ENCODE measurements at regions not wholly inside any gene's neighbourhood (a gene's known extent, or its start where the extent isn't known, plus 50 kb on each side); places are given as distances from the start of the nearest gene placed in this dataset.

- H3K4me3 ChIP-seq, result no peak overlapping the region
- WGBS, 2 donors (ENCODE audit: low coverage in 1 of 2), result 77 to 80% methylated on average over 1 to 2 of the region's 2 CpGs
- TF ChIP-seq CTCF (IDR thresholded peaks at IDR 0.05) (no peak), POLR2AphosphoS5 (IDR thresholded peaks at IDR 0.05) (no peak), POLR2A (IDR thresholded peaks at IDR 0.05) (no peak), EP300 (IDR thresholded peaks at IDR 0.05) (no peak)
Measured at GRCh38 chr3:144141074-144141473, 169.5 kb downstream of the DIPK2A start.

GRCh38 chr3:144141496-144141895 is 169.9 kb downstream of the DIPK2A start:
- H3K4me3 ChIP-seq, result no peak overlapping the region
- WGBS, 2 donors (ENCODE audit: low coverage in 1 of 2), result 100% methylated on average over 1 of the region's 1 CpG; no CpG with 5 or more reads in 1 of the 2 donors
- no peak for ATAC-seq
- TF ChIP-seq EP300 (IDR thresholded peaks at IDR 0.05) (no peak), POLR2A (IDR thresholded peaks at IDR 0.05) (no peak), CTCF (IDR thresholded peaks at IDR 0.05) (no peak), POLR2AphosphoS5 (IDR thresholded peaks at IDR 0.05) (no peak)
- H3K4me1 ChIP-seq, result peaks cover 0 to 18% (median 0%) of the 10 kb centered on the region in 3 donors
- H3K9me3 ChIP-seq, result no peaks in the 10 kb centered on the region
- H3K27me3 ChIP-seq, result no peaks in the 10 kb centered on the region
- H3K36me3 ChIP-seq, result no peaks in the 10 kb centered on the region
- no peak overlapping the region for H3K27ac ChIP-seq

More at GRCh38 chr3:144141074-144141473, 169.5 kb downstream of the DIPK2A start:
- no peak overlapping the region for H3K27ac ChIP-seq
- no peaks in the 10 kb centered on the region for H3K9me3 ChIP-seq
- no peak for ATAC-seq
- H3K4me1 ChIP-seq, result peaks cover 0 to 18% (median 0%) of the 10 kb centered on the region in 3 donors
- no peaks in the 10 kb centered on the region for H3K27me3 ChIP-seq
- H3K36me3 ChIP-seq, result no peaks in the 10 kb centered on the region

- TF ChIP-seq CTCF (IDR thresholded peaks at IDR 0.05) (no peak), POLR2AphosphoS5 (IDR thresholded peaks at IDR 0.05) (no peak), POLR2A (IDR thresholded peaks at IDR 0.05) (no peak), EP300 (IDR thresholded peaks at IDR 0.05) (no peak)
- no peak for ATAC-seq
- no peaks in the 10 kb centered on the region for H3K36me3 ChIP-seq
- H3K27ac ChIP-seq, result peak overlapping the region; percentile 12 to 58 (median 24)
- H3K27me3 ChIP-seq, result no peaks in the 10 kb centered on the region
- 15 to 28% methylated on average over 3 to 5 of the region's 5 CpGs for WGBS, 2 donors (ENCODE audit: low coverage in 1 of 2)
- H3K4me3 ChIP-seq, result no peak overlapping the region
- peaks cover 0 to 18% (median 0%) of the 10 kb centered on the region in 3 donors for H3K4me1 ChIP-seq
- H3K9me3 ChIP-seq, result no peaks in the 10 kb centered on the region
Measured at GRCh38 chr3:144142151-144142840, 170.7 kb downstream of the DIPK2A start.

GRCh38 chr3:144148356-144148755 is 176.7 kb downstream of the DIPK2A start:
- H3K27ac ChIP-seq, result no peak overlapping the region
- H3K36me3 ChIP-seq, result no peaks in the 10 kb centered on the region
- TF ChIP-seq POLR2AphosphoS5 (IDR thresholded peaks at IDR 0.05) (no peak), CTCF (IDR thresholded peaks at IDR 0.05) (no peak)
- H3K9me3 ChIP-seq, result no peaks in the 10 kb centered on the region
- WGBS, 2 donors (ENCODE audit: low coverage in 1 of 2), result 94 to 100% methylated on average over 2 of the region's 2 CpGs
- H3K4me3 ChIP-seq, result no peak overlapping the region
- no peak for ATAC-seq
- no peaks in the 10 kb centered on the region for H3K27me3 ChIP-seq
- H3K4me1 ChIP-seq, result peaks cover 0 to 28% (median 0%) of the 10 kb centered on the region in 3 donors

- no peaks in the 10 kb centered on the region for H3K27me3 ChIP-seq
- TF ChIP-seq EP300 (IDR thresholded peaks at IDR 0.05), result no peak
- H3K27ac ChIP-seq, result no peak overlapping the region
- H3K4me1 ChIP-seq, result peaks cover 0 to 28% (median 0%) of the 10 kb centered on the region in 3 donors
- no peak overlapping the region for H3K4me3 ChIP-seq
- H3K36me3 ChIP-seq, result no peaks in the 10 kb centered on the region
- H3K9me3 ChIP-seq, result no peaks in the 10 kb centered on the region
- ATAC-seq, result no peak
- WGBS, 2 donors (ENCODE audit: low coverage in 1 of 2), result 95 to 96% methylated on average over 3 of the region's 3 CpGs
Measured at GRCh38 chr3:144151983-144152382, 180.4 kb downstream of the DIPK2A start.
